CD4-positive, alpha-beta memory T cell (primary cell): ENCODE measurements at regions not wholly inside any gene's neighbourhood (a gene's known extent, or its start where the extent isn't known, plus 50 kb on each side); places are given as distances from the start of the nearest gene placed in this dataset.

Source experiments
- CTCF ChIA-PET: fragments of 350-600 bp; sonication (Branson Sonifier 250); formaldehyde crosslinking; loops from one replicate; lab custom pipeline; 2021; ENCODE audit warnings: inconsistent platforms; ENCODE audit not compliant: partially characterized antibody; lab: Charles Lee
- POLR2A ChIA-PET: fragments of 350-600 bp; sonication (Branson Sonifier 250); formaldehyde crosslinking; loops from one replicate; lab custom pipeline; 2021; ENCODE audit not compliant: partially characterized antibody; lab: Charles Lee
- DNase-seq, 5 donors: peaks; one replicate each; pipeline versions ENCODE4 v3.0.0 to v3.0.0-alpha.2; 2020 to 2022; ENCODE audit warnings: mixed read lengths in 1 of 5
- H3K27ac ChIP-seq: one replicate; pipeline ENCODE4 v1.7.0; 2013; ENCODE audit warnings: low read depth, low read length
- H3K27me3 ChIP-seq: 2 replicates; pipeline ENCODE4 v1.7.0; 2013; ENCODE audit warnings: mild to moderate bottlenecking, low read length, moderate library complexity; ENCODE audit not compliant: insufficient read depth
- H3K36me3 ChIP-seq: 2 replicates; pipeline ENCODE4 v1.7.0; 2013; ENCODE audit warnings: mild to moderate bottlenecking, low read length, moderate library complexity; ENCODE audit not compliant: insufficient read depth
- H3K4me1 ChIP-seq: 2 replicates; pipeline ENCODE4 v1.7.0; 2013; ENCODE audit warnings: mild to moderate bottlenecking, low read length, moderate library complexity; ENCODE audit not compliant: insufficient read depth
- H3K4me3 ChIP-seq, 2 donors: one replicate each; pipeline ENCODE4 v1.7.0; 2013; ENCODE audit warnings: low read length in 2 of 2, mild to moderate bottlenecking in 1 of 2
- H3K9me3 ChIP-seq, 2 donors: one replicate each; pipeline ENCODE4 v1.7.0; 2013; ENCODE audit warnings: low read length in 2 of 2, control low read depth in 1 of 2; ENCODE audit not compliant: control insufficient read depth in 1 of 2
- H3K27ac Mint-ChIP-seq, 7 donors: one replicate each; pipeline ENCODE4 v1.8.0; 2020 to 2021; ENCODE audit warnings: mixed read lengths in 7 of 7, mild to moderate bottlenecking in 6 of 7, inconsistent platforms in 3 of 7, moderate library complexity in 3 of 7
- H3K27me3 Mint-ChIP-seq, 2 donors: one replicate each; pipeline ENCODE4 v1.8.0; 2020 to 2021; ENCODE audit warnings: mixed read lengths in 2 of 2
- H3K36me3 Mint-ChIP-seq, 2 donors: one replicate each; pipeline ENCODE4 v1.8.0; 2020 to 2021; ENCODE audit warnings: mixed read lengths in 2 of 2, inconsistent platforms in 1 of 2, mild to moderate bottlenecking in 1 of 2
- H3K4me1 Mint-ChIP-seq, 4 donors: one replicate each; pipeline ENCODE4 v1.8.0; 2020 to 2021; ENCODE audit warnings: mixed read lengths in 4 of 4, mild to moderate bottlenecking in 1 of 4
- H3K4me3 Mint-ChIP-seq, 8 donors: one replicate each; pipeline ENCODE4 v1.8.0; 2020 to 2021; ENCODE audit warnings: mixed read lengths in 8 of 8, mild to moderate bottlenecking in 7 of 8, moderate library complexity in 6 of 8, inconsistent platforms in 3 of 8
- H3K9me3 Mint-ChIP-seq, 8 donors: one replicate each; pipeline ENCODE4 v1.8.0; 2020 to 2021; ENCODE audit warnings: mixed read lengths in 8 of 8, mild to moderate bottlenecking in 5 of 8, inconsistent platforms in 3 of 8, moderate library complexity in 1 of 8
- intact Hi-C: fragments of 100-400 bp; cut with micrococcal nuclease; formaldehyde crosslinking; loops from one replicate; pipeline ENCODE4 v1.15.1; 2023

DNA sequence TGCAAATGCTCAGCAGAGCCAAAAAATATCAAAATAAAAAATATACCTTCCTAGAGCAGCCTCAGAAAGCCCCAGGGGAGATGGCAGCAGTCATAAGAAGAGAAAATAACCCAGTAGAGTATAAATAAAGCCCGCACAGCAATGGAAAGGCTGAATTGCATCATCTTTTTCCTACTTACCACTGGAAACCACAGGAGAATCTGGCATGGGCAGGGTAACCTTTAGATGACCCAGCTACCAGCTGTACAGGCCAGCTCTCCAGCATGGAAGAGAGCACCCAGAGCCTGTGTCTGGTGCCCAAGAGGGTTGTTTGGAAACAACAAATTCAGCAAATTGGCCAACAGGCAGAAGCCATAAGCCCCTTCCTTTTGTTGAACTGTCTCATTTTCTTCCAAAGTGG lies 253.1 kb downstream of the OMA1 start:
- POLR2A ChIA-PET: no interaction called here
- H3K27ac ChIP-seq: no peak overlapping the region
- Mint-ChIP-seq H3K4me3 (no peak overlapping the region), H3K4me1 (no peaks in the 10 kb centered on the region), H3K27me3 (no peaks in the 10 kb centered on the region), H3K9me3 (peaks cover 0 to 3% (median 0%) of the 10 kb centered on the region in 8 donors), H3K36me3 (peaks cover 0 to 8% of the 10 kb centered on the region in 2 donors), H3K27ac (no peak overlapping the region)
- no peaks in the 10 kb centered on the region for H3K36me3 ChIP-seq
- intact Hi-C loops: no loop called here
- no peak overlapping the region for H3K4me3 ChIP-seq
- CTCF ChIA-PET: no interaction called here
- no peaks in the 10 kb centered on the region for H3K9me3 ChIP-seq
- no peaks in the 10 kb centered on the region for H3K27me3 ChIP-seq
- H3K4me1 ChIP-seq: no peaks in the 10 kb centered on the region
- no peak for DNase-seq

DNA sequence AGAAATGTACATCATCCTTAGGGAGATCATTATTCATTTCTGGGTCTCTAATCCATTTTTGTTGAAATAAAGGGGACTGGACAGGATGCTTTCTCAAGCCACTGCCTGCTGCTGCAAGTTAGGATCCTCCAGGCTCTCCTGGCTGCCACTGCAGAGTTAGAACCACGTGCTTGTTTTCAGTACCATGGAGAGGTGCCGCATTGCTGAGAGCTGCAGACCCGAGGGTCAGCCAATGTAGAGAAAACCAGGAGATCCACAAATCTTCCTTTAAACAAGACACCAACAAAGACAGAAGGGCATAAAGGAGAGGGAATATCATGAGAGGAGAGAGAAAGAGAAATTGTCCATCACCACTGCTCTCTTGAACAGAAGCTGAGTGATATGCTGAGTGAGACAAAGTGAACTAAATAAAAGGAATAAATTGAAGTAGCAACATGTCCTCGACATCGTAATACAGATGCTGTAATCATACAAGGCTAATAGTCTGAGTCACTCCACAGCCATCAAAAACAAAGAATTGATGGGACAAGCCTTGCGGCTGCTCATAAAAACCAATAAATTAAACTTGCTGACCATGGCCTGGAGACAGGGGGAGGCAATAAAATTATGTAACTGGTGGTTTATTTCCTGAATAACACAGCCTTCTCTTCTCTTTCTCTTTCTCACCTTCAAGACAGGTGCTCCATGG lies 255.7 kb downstream of the OMA1 start:
- H3K27me3 Mint-ChIP-seq: no peaks in the 10 kb centered on the region

GRCh38 chr1:58288624-58289142 lies 257.8 kb downstream of the OMA1 start:
- Mint-ChIP-seq H3K4me1 (no peaks in the 10 kb centered on the region), H3K27me3 (no peaks in the 10 kb centered on the region), H3K9me3 (peaks cover 3 to 12% (median 7%) of the 10 kb centered on the region in 8 donors), H3K27ac (no peak overlapping the region), H3K4me3 (no peak overlapping the region), H3K36me3 (peaks cover 0 to 11% of the 10 kb centered on the region in 2 donors)
- Histone ChIP-seq H3K4me1 (no peaks in the 10 kb centered on the region), H3K27me3 (no peaks in the 10 kb centered on the region), H3K4me3 (no peak overlapping the region), H3K27ac (no peak overlapping the region), H3K36me3 (no peaks in the 10 kb centered on the region), H3K9me3 (no peaks in the 10 kb centered on the region)
- CTCF ChIA-PET: no interaction called here
- DNase-seq: no peak
- intact Hi-C loops: no loop called here
- POLR2A ChIA-PET: no interaction called here

More for the DNA sequence above, 255.7 kb downstream of the OMA1 start:
- Mint-ChIP-seq H3K4me3 (no peak overlapping the region), H3K27ac (no peak overlapping the region), H3K4me1 (no peaks in the 10 kb centered on the region), H3K9me3 (peaks cover 3 to 8% (median 7%) of the 10 kb centered on the region in 8 donors), H3K36me3 (peaks cover 0 to 11% of the 10 kb centered on the region in 2 donors)
- ChIA-PET POLR2A (no interaction called here), CTCF (no interaction called here)
- H3K9me3 ChIP-seq: no peaks in the 10 kb centered on the region
- H3K27me3 ChIP-seq: no peaks in the 10 kb centered on the region
- H3K4me1 ChIP-seq: no peaks in the 10 kb centered on the region
- no peak for DNase-seq
- H3K27ac ChIP-seq: no peak overlapping the region
- H3K4me3 ChIP-seq: no peak overlapping the region
- no peaks in the 10 kb centered on the region for H3K36me3 ChIP-seq
- intact Hi-C loops: no loop called here

DNA sequence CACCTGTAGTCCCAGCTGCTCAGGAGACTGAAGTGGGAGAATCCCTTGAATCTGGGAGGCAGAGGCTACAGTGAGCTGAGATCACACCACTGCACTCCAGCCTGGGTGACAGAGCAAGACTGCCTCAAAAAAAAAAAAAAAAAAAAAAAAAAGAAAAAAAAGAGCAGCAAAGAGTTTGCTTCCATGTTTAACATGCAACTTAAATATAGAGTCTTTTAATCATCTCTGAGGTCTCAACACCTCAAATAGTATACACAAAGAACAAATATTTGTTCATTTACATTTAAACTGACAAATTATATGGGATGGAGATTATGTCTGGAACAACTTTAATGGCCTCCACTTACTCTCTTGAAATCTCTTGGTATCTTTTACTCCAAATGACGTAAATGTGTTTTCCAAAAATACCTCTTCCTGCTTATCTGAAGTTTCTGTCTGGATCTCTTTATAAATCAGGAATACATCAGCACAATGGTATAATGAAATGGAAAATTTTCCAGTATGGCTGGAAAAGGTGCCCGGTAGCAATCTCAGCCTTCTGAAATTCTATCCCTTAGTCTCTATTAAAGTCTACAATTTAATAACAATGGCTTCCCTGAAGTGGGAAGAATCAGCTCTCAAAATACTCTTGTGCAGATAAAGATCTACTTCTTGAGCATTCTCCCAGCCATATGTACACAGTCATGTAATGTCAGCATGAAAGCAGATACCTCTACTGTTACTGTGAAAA lies 258.5 kb downstream of the OMA1 start:
- Histone ChIP-seq H3K27ac (no peak overlapping the region), H3K36me3 (no peaks in the 10 kb centered on the region), H3K27me3 (no peaks in the 10 kb centered on the region), H3K4me1 (no peaks in the 10 kb centered on the region), H3K9me3 (no peaks in the 10 kb centered on the region), H3K4me3 (no peak overlapping the region)
- no peaks in the 10 kb centered on the region for H3K4me1 Mint-ChIP-seq
- no peak for DNase-seq
- no peak overlapping the region for H3K4me3 Mint-ChIP-seq
- H3K27ac Mint-ChIP-seq: no peak overlapping the region
- H3K36me3 Mint-ChIP-seq: peaks cover 0 to 11% of the 10 kb centered on the region in 2 donors
- no peaks in the 10 kb centered on the region for H3K27me3 Mint-ChIP-seq
- intact Hi-C loops: no loop called here
- CTCF ChIA-PET: no interaction called here
- H3K9me3 Mint-ChIP-seq: peaks cover 3 to 12% (median 7%) of the 10 kb centered on the region in 8 donors
- POLR2A ChIA-PET: no interaction called here

GRCh38 chr1:58284225-58284510 lies 262.4 kb downstream of the OMA1 start:
- intact Hi-C loops: no loop called here
- POLR2A ChIA-PET: no interaction called here
- Histone ChIP-seq H3K27ac (no peak overlapping the region), H3K36me3 (no peaks in the 10 kb centered on the region), H3K27me3 (no peaks in the 10 kb centered on the region), H3K4me3 (no peak overlapping the region), H3K9me3 (no peaks in the 10 kb centered on the region), H3K4me1 (no peaks in the 10 kb centered on the region)
- Mint-ChIP-seq H3K27me3 (no peaks in the 10 kb centered on the region), H3K4me1 (no peaks in the 10 kb centered on the region), H3K27ac (no peak overlapping the region), H3K9me3 (peaks cover 3 to 12% (median 7%) of the 10 kb centered on the region in 8 donors), H3K36me3 (peaks cover 0 to 6% of the 10 kb centered on the region in 2 donors), H3K4me3 (no peak overlapping the region)
- DNase-seq: no peak
- CTCF ChIA-PET: no interaction called here

- Histone ChIP-seq H3K36me3 (no peaks in the 10 kb centered on the region), H3K27me3 (no peaks in the 10 kb centered on the region), H3K4me1 (no peaks in the 10 kb centered on the region), H3K9me3 (no peaks in the 10 kb centered on the region), H3K4me3 (no peak overlapping the region), H3K27ac (no peak overlapping the region)
- H3K27me3 Mint-ChIP-seq: no peaks in the 10 kb centered on the region
- intact Hi-C loops: no loop called here
- peaks cover 3 to 12% (median 7%) of the 10 kb centered on the region in 8 donors for H3K9me3 Mint-ChIP-seq
- H3K27ac Mint-ChIP-seq: no peak overlapping the region
- DNase-seq: no peak
- ChIA-PET CTCF (no interaction called here), POLR2A (no interaction called here)
- peaks cover 0 to 7% of the 10 kb centered on the region in 2 donors for H3K36me3 Mint-ChIP-seq
- H3K4me1 Mint-ChIP-seq: no peaks in the 10 kb centered on the region
- no peak overlapping the region for H3K4me3 Mint-ChIP-seq
Measured at GRCh38 chr1:58283388-58284224, 262.9 kb downstream of the OMA1 start.
